Activated B cell treated with CpG ODN at 0.5 μM for 24 hours (primary cell): ENCODE measurements at regions not wholly inside any gene's neighbourhood (a gene's known extent, or its start where the extent isn't known, plus 50 kb on each side); places are given as distances from the start of the nearest gene placed in this dataset.

Experiments used
- ATAC-seq: fragments of 200-7000 bp; cut with Tn5 transposase; one replicate; pipeline ENCODE4 v1.10.0; 2021; ENCODE audit warnings: low read depth, mild to moderate bottlenecking, moderate library complexity
- CTCF ChIA-PET: fragments of 350-600 bp; sonication (Branson Sonifier 250); formaldehyde crosslinking; loops from one replicate; lab custom pipeline; 2021; ENCODE audit warnings: antibody characterized with exemption; lab: Charles Lee
- POLR2A ChIA-PET: fragments of 350-600 bp; sonication (Branson Sonifier 250); formaldehyde crosslinking; loops from one replicate; lab custom pipeline; 2021; ENCODE audit warnings: antibody characterized with exemption; lab: Charles Lee
- DNase-seq: peaks from one replicate; pipeline ENCODE4 v3.0.0; 2022
- H3K27ac Mint-ChIP-seq: one replicate; pipeline ENCODE4 v1.8.0; 2020; ENCODE audit warnings: mixed read lengths
- H3K27me3 Mint-ChIP-seq: one replicate; pipeline ENCODE4 v1.8.0; 2021; ENCODE audit warnings: mixed read lengths
- H3K36me3 Mint-ChIP-seq: one replicate; pipeline ENCODE4 v1.8.0; 2021; ENCODE audit warnings: low read depth, mixed read lengths
- H3K4me1 Mint-ChIP-seq: one replicate; pipeline ENCODE4 v1.8.0; 2021; ENCODE audit warnings: mixed read lengths
- H3K4me3 Mint-ChIP-seq: one replicate; pipeline ENCODE4 v1.8.0; 2020; ENCODE audit warnings: mild to moderate bottlenecking, mixed read lengths
- H3K9me3 Mint-ChIP-seq: one replicate; pipeline ENCODE4 v1.8.0; 2020; ENCODE audit warnings: mixed read lengths
- intact Hi-C: fragments of 100-400 bp; cut with micrococcal nuclease; formaldehyde crosslinking; loops from one replicate; pipeline ENCODE4 v1.15.1; 2024
- TF ChIP-seq, protein P1 (sequence below): fragments of 200-600 bp; IDR thresholded peaks from one replicate; pipeline ENCODE4 v1.8.0; 2022; ENCODE audit warnings: antibody characterized with exemption, mild to moderate bottlenecking

DNA sequence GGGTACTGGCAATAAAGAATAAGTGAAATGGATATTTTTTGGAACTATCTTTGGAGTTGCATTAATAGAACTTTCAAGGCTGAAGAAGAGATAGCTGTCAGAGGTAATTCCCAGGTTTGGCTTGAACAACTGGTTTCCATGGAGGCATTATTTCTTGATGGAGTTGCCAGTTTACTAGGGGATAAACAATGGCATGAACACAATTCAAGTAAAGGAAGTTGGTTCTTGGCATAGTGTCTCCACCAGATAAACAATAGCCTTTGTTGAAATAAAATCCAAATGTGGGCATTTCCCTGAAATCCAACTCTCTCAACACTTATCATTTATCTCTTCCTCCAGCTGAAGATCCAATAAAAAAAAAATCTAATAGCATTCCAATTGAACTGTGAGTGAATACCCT is 454.9 kb downstream of the C6orf118 start:
- Mint-ChIP-seq H3K27ac (no peak overlapping the region), H3K36me3 (no peaks in the 10 kb centered on the region), H3K9me3 (no peaks in the 10 kb centered on the region), H3K27me3 (no peaks in the 10 kb centered on the region), H3K4me1 (no peaks in the 10 kb centered on the region), H3K4me3 (no peak overlapping the region)
- POLR2A ChIA-PET: no interaction called here
- no peak for DNase-seq
- intact Hi-C loops: no loop called here
- TF ChIP-seq, protein P1, sequence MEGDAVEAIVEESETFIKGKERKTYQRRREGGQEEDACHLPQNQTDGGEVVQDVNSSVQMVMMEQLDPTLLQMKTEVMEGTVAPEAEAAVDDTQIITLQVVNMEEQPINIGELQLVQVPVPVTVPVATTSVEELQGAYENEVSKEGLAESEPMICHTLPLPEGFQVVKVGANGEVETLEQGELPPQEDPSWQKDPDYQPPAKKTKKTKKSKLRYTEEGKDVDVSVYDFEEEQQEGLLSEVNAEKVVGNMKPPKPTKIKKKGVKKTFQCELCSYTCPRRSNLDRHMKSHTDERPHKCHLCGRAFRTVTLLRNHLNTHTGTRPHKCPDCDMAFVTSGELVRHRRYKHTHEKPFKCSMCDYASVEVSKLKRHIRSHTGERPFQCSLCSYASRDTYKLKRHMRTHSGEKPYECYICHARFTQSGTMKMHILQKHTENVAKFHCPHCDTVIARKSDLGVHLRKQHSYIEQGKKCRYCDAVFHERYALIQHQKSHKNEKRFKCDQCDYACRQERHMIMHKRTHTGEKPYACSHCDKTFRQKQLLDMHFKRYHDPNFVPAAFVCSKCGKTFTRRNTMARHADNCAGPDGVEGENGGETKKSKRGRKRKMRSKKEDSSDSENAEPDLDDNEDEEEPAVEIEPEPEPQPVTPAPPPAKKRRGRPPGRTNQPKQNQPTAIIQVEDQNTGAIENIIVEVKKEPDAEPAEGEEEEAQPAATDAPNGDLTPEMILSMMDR: no peak
- CTCF ChIA-PET: no interaction called here
- no peak for ATAC-seq

DNA sequence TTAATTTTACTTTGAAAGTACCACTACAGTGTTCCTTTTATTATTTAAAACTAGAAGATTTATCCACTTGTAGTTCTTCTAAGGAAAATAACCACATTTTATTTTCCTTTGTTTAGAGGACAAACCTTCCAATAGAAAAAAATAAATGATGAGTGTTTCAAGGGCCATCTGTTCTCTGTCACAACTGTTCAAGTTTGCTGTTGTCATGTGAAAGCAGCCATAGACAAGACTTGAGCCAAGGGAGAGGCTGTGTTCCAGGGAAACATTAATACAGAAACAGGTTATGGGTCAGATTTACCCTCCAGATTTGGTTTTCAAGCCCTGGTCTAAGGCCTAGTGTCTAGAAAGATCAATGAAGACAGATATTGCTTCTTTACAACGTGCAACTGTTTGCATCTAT is 463.6 kb downstream of the C6orf118 start:
- DNase-seq: no peak
- POLR2A ChIA-PET: no interaction called here
- CTCF ChIA-PET: no interaction called here
- Mint-ChIP-seq H3K9me3 (no peaks in the 10 kb centered on the region), H3K27ac (no peak overlapping the region), H3K4me1 (no peaks in the 10 kb centered on the region), H3K4me3 (no peak overlapping the region), H3K36me3 (no peaks in the 10 kb centered on the region), H3K27me3 (no peaks in the 10 kb centered on the region)
- intact Hi-C loops: no loop called here
- TF ChIP-seq, protein P1: no peak
- ATAC-seq: no peak

DNA sequence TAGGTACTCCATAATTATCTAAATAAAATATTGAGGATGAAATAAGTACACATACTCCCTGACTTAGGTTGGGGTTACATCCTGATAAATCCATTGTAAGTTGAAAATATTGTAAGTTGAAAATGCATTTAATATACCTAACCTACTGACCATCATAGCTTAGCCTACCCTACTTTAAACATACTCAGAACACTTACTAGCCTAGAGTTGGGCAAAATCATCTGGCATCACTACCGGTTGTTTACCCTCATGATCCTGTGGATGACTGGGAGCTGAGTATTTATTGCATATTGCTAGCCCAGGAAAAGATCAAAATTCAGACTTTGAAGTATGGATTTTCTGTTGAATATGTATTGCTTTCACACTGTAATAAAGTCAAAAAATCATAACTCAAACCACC is 467.3 kb downstream of the C6orf118 start:
- Mint-ChIP-seq H3K4me1 (no peaks in the 10 kb centered on the region), H3K27me3 (no peaks in the 10 kb centered on the region), H3K27ac (no peak overlapping the region), H3K4me3 (no peak overlapping the region), H3K9me3 (peaks cover 3% of the 10 kb centered on the region), H3K36me3 (no peaks in the 10 kb centered on the region)
- DNase-seq: no peak
- intact Hi-C loops: no loop called here
- CTCF ChIA-PET: no interaction called here
- TF ChIP-seq, protein P1: no peak
- ATAC-seq: no peak
- POLR2A ChIA-PET: no interaction called here

DNA sequence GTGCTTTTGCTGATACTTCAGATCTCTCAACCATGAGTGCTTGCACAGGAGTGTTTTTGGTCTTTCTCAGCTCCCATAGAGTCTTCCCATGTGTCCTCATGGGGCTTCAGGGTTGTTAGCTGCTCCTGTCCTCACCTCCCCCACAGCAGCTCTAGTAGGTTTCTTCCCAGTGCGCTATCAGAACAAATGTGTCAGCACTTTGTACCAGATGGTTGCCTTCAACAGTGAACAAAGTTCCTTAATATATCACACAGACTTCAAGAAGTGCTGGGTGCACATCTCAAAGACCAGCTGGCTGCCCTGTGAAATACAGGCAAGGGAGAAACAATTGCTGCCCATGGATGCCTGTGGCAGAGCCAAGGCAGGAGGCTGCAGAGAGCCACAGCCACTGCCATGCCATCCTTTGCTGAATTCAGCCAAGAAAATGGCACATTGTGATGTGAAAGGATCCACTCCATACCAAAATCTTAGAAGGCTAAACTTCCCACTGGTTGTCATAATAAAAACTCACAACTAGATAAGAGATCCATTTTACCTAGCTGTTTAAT is 471.3 kb downstream of the C6orf118 start:
- Mint-ChIP-seq H3K9me3 (peaks cover 7% of the 10 kb centered on the region), H3K36me3 (no peaks in the 10 kb centered on the region), H3K27me3 (no peaks in the 10 kb centered on the region), H3K4me3 (no peak overlapping the region), H3K4me1 (no peaks in the 10 kb centered on the region), H3K27ac (no peak overlapping the region)
- intact Hi-C loops: no loop called here
- ATAC-seq (no peak), DNase-seq (no peak)
- CTCF ChIA-PET: no interaction called here
- TF ChIP-seq, protein P1: no peak
- POLR2A ChIA-PET: no interaction called here

DNA sequence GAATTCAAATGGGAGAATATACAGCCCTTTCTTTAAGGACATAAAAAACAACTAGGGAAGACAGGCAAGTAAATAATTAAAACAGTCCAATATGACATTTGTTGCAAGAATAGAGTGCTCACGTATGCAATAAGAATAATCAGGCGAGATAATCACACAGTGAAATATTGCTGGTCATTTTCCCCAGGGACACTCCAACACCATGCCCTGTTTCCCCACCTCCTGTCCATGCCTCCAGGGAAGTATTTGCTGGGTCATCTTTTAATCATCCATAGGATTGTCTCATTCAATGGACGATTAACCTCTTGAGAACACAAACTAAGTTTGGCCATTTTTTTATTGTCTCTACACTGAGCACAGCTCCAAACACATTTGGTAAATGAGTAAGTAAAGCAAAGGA is 472.9 kb downstream of the C6orf118 start:
- ATAC-seq: no peak
- DNase-seq: no peak
- H3K27me3 Mint-ChIP-seq: no peaks in the 10 kb centered on the region
- H3K9me3 Mint-ChIP-seq: peaks cover 11% of the 10 kb centered on the region
- POLR2A ChIA-PET: no interaction called here
- no peak overlapping the region for H3K27ac Mint-ChIP-seq
- TF ChIP-seq, protein P1: no peak
- no peaks in the 10 kb centered on the region for H3K4me1 Mint-ChIP-seq
- H3K36me3 Mint-ChIP-seq: no peaks in the 10 kb centered on the region
- CTCF ChIA-PET: no interaction called here
- no peak overlapping the region for H3K4me3 Mint-ChIP-seq
- intact Hi-C loops: no loop called here
